Rectal smooth muscle tissue (tissue), 1 donor: ENCODE measurements at regions not wholly inside any gene's neighbourhood (a gene's known extent, or its start where the extent isn't known, plus 50 kb on each side); places are given as distances from the start of the nearest gene placed in this dataset.

Source experiments
- H3K27ac ChIP-seq: one replicate; pipeline ENCODE4 v1.7.0; 2013; ENCODE audit warnings: low read depth, low read length, inconsistent platforms
- H3K27me3 ChIP-seq: one replicate; pipeline ENCODE4 v1.7.0; 2013; ENCODE audit warnings: low read length; ENCODE audit not compliant: control insufficient read depth, insufficient read depth
- H3K36me3 ChIP-seq: one replicate; pipeline ENCODE4 v1.7.0; 2013; ENCODE audit warnings: low read length; ENCODE audit not compliant: control insufficient read depth, insufficient read depth
- H3K4me1 ChIP-seq: one replicate; pipeline ENCODE4 v1.7.0; 2013; ENCODE audit warnings: low read length; ENCODE audit not compliant: control insufficient read depth, insufficient read depth
- H3K4me3 ChIP-seq: one replicate; pipeline ENCODE4 v1.7.0; 2013; ENCODE audit warnings: low read length
- H3K9ac ChIP-seq: one replicate; pipeline ENCODE4 v1.7.0; 2013; ENCODE audit warnings: low read length

- Histone ChIP-seq H3K4me1 (no peaks in the 10 kb centered on the region), H3K36me3 (no peaks in the 10 kb centered on the region), H3K4me3 (no peak overlapping the region), H3K27me3 (no peaks in the 10 kb centered on the region), H3K9ac (no peak overlapping the region), H3K27ac (no peak overlapping the region)
Observed at GRCh38 chr14:49527221-49527620, 59.0 kb downstream of the RPS29 start.

DNA sequence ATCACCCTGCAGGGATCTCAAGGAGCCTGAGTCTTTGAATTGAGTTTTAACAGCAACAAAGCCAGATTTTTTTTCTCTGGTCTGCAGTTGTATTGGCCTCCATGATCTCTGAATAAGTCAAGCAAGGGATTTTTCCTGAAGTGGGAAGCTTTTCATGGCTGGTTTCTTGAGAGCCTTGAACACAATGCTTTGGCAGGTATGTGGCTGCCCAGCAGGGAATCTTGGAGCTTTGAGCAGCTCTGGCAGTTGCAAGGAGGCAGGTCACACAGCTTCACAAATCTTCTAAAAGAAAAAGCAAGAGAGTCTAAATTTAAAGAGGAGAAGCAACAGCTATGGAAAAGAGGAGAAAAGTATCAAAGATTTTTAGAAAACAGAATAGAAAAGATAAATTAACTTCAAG, 60.1 kb downstream of the RPS29 start:
- Histone ChIP-seq H3K4me1 (no peaks in the 10 kb centered on the region), H3K9ac (no peak overlapping the region), H3K4me3 (no peak overlapping the region), H3K27me3 (no peaks in the 10 kb centered on the region), H3K36me3 (no peaks in the 10 kb centered on the region), H3K27ac (no peak overlapping the region)

DNA sequence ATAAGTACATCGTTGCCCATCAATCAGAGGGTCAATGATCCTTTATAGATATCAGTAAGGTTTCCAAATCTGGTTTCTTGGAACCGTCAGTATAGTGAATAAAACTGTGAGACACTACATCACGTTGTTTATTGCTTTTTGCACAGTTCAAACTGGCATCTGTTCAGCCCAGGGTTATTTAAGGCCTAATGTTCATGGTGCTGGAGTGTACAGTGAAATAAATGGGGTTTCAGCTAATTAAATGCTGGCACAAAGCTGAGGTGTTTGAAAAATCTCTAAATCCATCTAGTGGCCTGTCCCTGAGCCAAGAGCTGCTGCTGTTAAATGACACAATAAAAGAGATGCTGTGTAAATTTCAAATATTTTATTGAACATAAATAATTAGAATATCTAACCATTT, 69.9 kb downstream of the RPS29 start:
- Histone ChIP-seq H3K4me3 (no peak overlapping the region), H3K36me3 (no peaks in the 10 kb centered on the region), H3K4me1 (no peaks in the 10 kb centered on the region), H3K9ac (no peak overlapping the region), H3K27ac (no peak overlapping the region), H3K27me3 (no peaks in the 10 kb centered on the region)

GRCh38 chr14:49512571-49512970, 73.6 kb downstream of the RPS29 start:
- Histone ChIP-seq H3K27ac (no peak overlapping the region), H3K4me1 (no peaks in the 10 kb centered on the region), H3K36me3 (no peaks in the 10 kb centered on the region), H3K27me3 (no peaks in the 10 kb centered on the region), H3K4me3 (no peak overlapping the region), H3K9ac (no peak overlapping the region)

GRCh38 chr14:49512147-49512551, 74.0 kb downstream of the RPS29 start:
- H3K4me1 ChIP-seq, result no peaks in the 10 kb centered on the region
- H3K36me3 ChIP-seq, result no peaks in the 10 kb centered on the region
- no peak overlapping the region for H3K9ac ChIP-seq
- no peak overlapping the region for H3K27ac ChIP-seq
- no peaks in the 10 kb centered on the region for H3K27me3 ChIP-seq
- H3K4me3 ChIP-seq, result no peak overlapping the region

DNA sequence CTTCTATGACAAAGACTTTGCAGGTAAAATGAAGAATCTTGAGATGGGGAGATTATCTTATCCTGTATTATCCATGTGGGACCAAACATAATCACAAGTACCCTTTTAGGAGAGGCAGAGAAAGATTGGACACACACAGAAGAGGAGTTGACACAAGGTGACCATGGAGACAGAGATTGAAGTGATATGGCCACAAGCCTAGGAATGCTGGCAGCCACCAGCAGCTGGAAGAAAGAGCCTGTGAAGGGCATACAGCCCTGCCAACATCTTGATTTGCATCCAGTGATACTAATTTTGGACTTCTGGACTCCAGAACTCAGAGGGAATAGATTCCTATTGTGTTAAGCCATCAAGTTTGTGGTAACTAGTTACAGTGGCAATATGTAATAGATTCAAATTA, 78.1 kb downstream of the RPS29 start:
- Histone ChIP-seq H3K27me3 (no peaks in the 10 kb centered on the region), H3K27ac (no peak overlapping the region), H3K36me3 (no peaks in the 10 kb centered on the region), H3K4me1 (no peaks in the 10 kb centered on the region), H3K9ac (no peak overlapping the region), H3K4me3 (no peak overlapping the region)

GRCh38 chr14:49506650-49507049, 79.5 kb downstream of the RPS29 start:
- Histone ChIP-seq H3K9ac (no peak overlapping the region), H3K27ac (no peak overlapping the region), H3K4me1 (no peaks in the 10 kb centered on the region), H3K27me3 (no peaks in the 10 kb centered on the region), H3K36me3 (no peaks in the 10 kb centered on the region), H3K4me3 (no peak overlapping the region)

DNA sequence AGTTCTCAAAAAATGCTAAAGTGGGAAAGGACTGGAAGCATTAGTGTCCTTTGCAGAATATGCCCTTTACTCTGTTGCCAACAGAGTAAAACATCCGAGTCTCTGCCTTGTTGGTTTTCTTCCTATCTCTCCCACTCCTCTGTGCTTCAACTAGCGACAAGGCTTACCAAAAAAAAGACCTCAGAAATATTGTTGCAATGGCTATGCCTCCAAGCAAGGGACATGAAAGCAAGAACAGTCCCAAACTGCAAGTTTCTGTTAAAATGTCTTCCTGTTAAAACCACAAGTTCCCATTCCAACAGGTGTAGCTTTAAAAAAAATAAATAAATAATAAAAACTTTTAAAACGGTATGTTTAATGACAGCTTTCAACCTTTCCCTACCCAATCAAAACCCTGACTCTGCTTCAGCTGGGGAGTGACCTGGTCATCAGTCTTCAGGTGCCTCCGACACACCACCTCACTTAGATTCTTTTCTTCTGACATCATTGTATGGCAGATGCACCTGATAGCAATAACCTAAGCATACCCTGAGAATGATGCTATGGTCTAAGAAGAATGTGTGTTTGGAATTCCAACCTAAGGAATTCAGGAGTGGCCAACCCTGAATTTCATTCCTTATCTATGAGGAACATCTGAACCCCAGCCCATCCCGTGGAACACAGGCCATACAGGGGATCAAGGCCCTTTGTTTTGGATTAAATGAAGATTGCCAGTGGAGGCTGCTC, 81.0 kb downstream of the RPS29 start:
- Histone ChIP-seq H3K9ac (no peak overlapping the region), H3K4me1 (no peaks in the 10 kb centered on the region), H3K27me3 (no peaks in the 10 kb centered on the region), H3K36me3 (no peaks in the 10 kb centered on the region), H3K4me3 (no peak overlapping the region), H3K27ac (no peak overlapping the region)

GRCh38 chr14:49497725-49498348, 88.3 kb downstream of the RPS29 start:
- no peak overlapping the region for H3K4me3 ChIP-seq
- H3K36me3 ChIP-seq, result no peaks in the 10 kb centered on the region
- no peak overlapping the region for H3K9ac ChIP-seq
- no peak overlapping the region for H3K27ac ChIP-seq
- H3K4me1 ChIP-seq, result no peaks in the 10 kb centered on the region
- H3K27me3 ChIP-seq, result no peaks in the 10 kb centered on the region

DNA sequence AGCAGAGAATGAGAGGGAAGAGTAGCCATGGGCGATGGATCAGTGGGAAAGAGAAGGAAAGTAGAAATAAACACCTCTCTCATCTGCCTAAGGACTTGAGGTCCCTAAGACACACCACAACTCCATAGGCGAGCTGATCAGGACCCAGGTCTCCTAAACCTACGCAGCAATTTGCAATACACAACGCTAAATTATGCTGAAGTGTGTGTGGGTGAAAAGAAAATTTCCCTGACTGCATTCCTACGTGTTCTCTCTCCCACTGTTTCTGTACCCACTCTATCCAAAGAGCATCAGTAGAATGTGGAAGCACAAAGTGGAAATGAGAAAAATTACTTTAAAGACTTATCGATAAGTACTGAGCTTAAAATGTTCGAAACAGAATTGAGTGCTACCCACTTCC, 88.9 kb downstream of the RPS29 start:
- Histone ChIP-seq H3K4me3 (no peak overlapping the region), H3K36me3 (no peaks in the 10 kb centered on the region), H3K9ac (no peak overlapping the region), H3K27me3 (no peaks in the 10 kb centered on the region), H3K27ac (no peak overlapping the region), H3K4me1 (no peaks in the 10 kb centered on the region)

DNA sequence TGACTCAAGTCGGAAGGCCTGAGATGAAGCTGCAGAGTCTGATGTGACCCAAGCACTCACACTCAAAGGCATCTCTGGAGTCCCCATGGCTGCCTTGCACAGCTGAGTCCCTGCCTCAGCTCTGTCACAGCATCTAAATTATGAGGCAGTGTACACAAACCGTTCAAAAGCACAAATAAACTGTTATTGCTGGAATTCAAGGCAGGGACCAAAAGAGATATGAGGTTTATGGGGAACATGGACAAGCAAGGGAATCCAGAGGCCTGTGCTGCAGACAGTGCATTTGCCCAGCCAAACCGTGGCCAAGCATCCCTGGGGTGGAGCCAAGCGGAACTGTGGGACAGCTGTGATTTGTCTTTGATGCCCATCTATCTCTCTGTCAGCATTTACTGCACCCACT, 91.3 kb downstream of the RPS29 start:
- Histone ChIP-seq H3K27ac (no peak overlapping the region), H3K27me3 (no peaks in the 10 kb centered on the region), H3K36me3 (no peaks in the 10 kb centered on the region), H3K4me1 (no peaks in the 10 kb centered on the region), H3K9ac (no peak overlapping the region), H3K4me3 (no peak overlapping the region)

GRCh38 chr14:49493557-49493956, 92.6 kb downstream of the RPS29 start:
- Histone ChIP-seq H3K9ac (no peak overlapping the region), H3K4me3 (no peak overlapping the region), H3K36me3 (no peaks in the 10 kb centered on the region), H3K27me3 (no peaks in the 10 kb centered on the region), H3K27ac (no peak overlapping the region), H3K4me1 (no peaks in the 10 kb centered on the region)

GRCh38 chr14:49492151-49492550, 94.0 kb downstream of the RPS29 start:
- Histone ChIP-seq H3K36me3 (no peaks in the 10 kb centered on the region), H3K27me3 (no peaks in the 10 kb centered on the region), H3K27ac (no peak overlapping the region), H3K9ac (no peak overlapping the region), H3K4me3 (no peak overlapping the region), H3K4me1 (no peaks in the 10 kb centered on the region)
